HCT116 (cell line): ENCODE measurements at regions not wholly inside any gene's neighbourhood (a gene's known extent, or its start where the extent isn't known, plus 50 kb on each side); places are given as distances from the start of the nearest gene placed in this dataset.

ENCODE experiments used
- ATAC-seq: fragments of 200-7000 bp; cut with Tn5 transposase; 2 replicates; pipeline ENCODE4 v1.9.1; 2020; ENCODE audit warnings: mild to moderate bottlenecking, moderate library complexity
- BruUV-seq: library from RNA; stranded (reverse); fragments of 400-500 nt; replicated peaks from 2 replicates; lab custom pipeline; 2021; lab: Mats Ljungman, UMichigan
- CTCF ChIA-PET: fragments of 300-600 bp; sonication (Branson Sonifier 250); formaldehyde crosslinking; loops from one replicate; lab custom pipeline; 2021; ENCODE audit warnings: antibody characterized with exemption; lab: Charles Lee
- POLR2A ChIA-PET: fragments of 300-600, 350-600 bp; sonication (Branson Sonifier 250); formaldehyde crosslinking; loops from one replicate; lab custom pipeline; 2021; ENCODE audit warnings: antibody characterized with exemption; lab: Charles Lee
- RAD21 ChIA-PET, 2 experiments: fragments of 300-600 bp; sonication (Branson Sonifier 250); formaldehyde crosslinking; loops; one replicate each; lab custom pipeline; 2023; ENCODE audit warnings: low total read pairs in 2 of 2; ENCODE audit not compliant: uncharacterized antibody in 2 of 2, unreplicated experiment in 2 of 2, low non-redundant PET in 1 of 2; lab: Charles Lee
- DNase-seq: peaks from one replicate; pipeline ENCODE4 v3.0.0-alpha.2; 2010; ENCODE audit warnings: low read depth, low spot score
- H2AFZ ChIP-seq: fragments of 200-600 bp; shearing (Covaris generic), sonication (generic); 2 replicates; pipeline ENCODE4 v1.6.1; 2017; ENCODE audit warnings: low read depth, mixed run types, mixed read lengths, antibody characterized with exemption, low read length; ENCODE audit not compliant: poor library complexity, severe bottlenecking
- H3K27ac ChIP-seq: 2 replicates; pipeline ENCODE4 v1.5.1; 2012; ENCODE audit warnings: low read depth, low read length
- H3K27me3 ChIP-seq: fragments of 200-600 bp; sonication (generic); 2 replicates; pipeline ENCODE4 v1.6.1; 2016; ENCODE audit warnings: mixed run types, low read length, mixed read lengths; ENCODE audit not compliant: insufficient read depth
- H3K36me3 ChIP-seq, 2 experiments: fragments of 200-500 bp in 1 of 2; fragments of 200-600 bp in 1 of 2; sonication (Bioruptor generic) in 1 of 2; sonication (generic) in 1 of 2; 2 replicates each; pipeline versions ENCODE4 v1.5.1 to v1.6.1; 2014 to 2016; ENCODE audit warnings: low read length in 2 of 2, inconsistent platforms in 1 of 2, mixed read lengths in 1 of 2, mixed run types in 1 of 2; ENCODE audit not compliant: insufficient read depth in 2 of 2, control insufficient read depth in 1 of 2
- H3K4me1 ChIP-seq, 2 experiments: fragments of 200-600 bp in 1 of 2; sonication (generic) in 1 of 2; 2 replicates each; pipeline versions ENCODE4 v1.5.1 to v1.6.1; 2012 to 2017; ENCODE audit warnings: low read length in 2 of 2, inconsistent platforms in 1 of 2, mild to moderate bottlenecking in 1 of 2, mixed read lengths in 1 of 2, mixed run types in 1 of 2, moderate library complexity in 1 of 2; ENCODE audit not compliant: insufficient read depth in 2 of 2, control insufficient read depth in 1 of 2
- H3K4me2 ChIP-seq: fragments of 200-600 bp; sonication (generic); 2 replicates; pipeline ENCODE4 v1.6.1; 2017; ENCODE audit warnings: mixed run types, low read length, mixed read lengths
- H3K4me3 ChIP-seq, 2 experiments: fragments of 200-600 bp in 1 of 2; sonication (generic) in 1 of 2; replicated peaks in 1 of 2; 2 replicates each; pipeline ENCODE4 v1.5.1; 2011 to 2016; ENCODE audit warnings: low read length in 2 of 2, control low read depth in 1 of 2, low read depth in 1 of 2, mild to moderate bottlenecking in 1 of 2, mixed read lengths in 1 of 2, mixed run types in 1 of 2
- H3K79me2 ChIP-seq: fragments of 200-600 bp; sonication (generic); 2 replicates; pipeline ENCODE4 v1.6.1; 2017; ENCODE audit warnings: mild to moderate bottlenecking, mixed run types, low read length, moderate library complexity, mixed read lengths; ENCODE audit not compliant: insufficient read depth
- H3K9ac ChIP-seq: fragments of 200-600 bp; sonication (generic); 2 replicates; pipeline ENCODE4 v1.6.1; 2016; ENCODE audit warnings: low read length, mixed read lengths
- H3K9me2 ChIP-seq: fragments of 200-600 bp; sonication (generic), shearing (Covaris generic); 2 replicates; pipeline ENCODE4 v1.6.1; 2017; ENCODE audit warnings: mixed run types, mild to moderate bottlenecking, moderate library complexity; ENCODE audit not compliant: insufficient read depth
- H3K9me3 ChIP-seq, 2 experiments: fragments of 200-500 bp in 1 of 2; fragments of 200-600 bp in 1 of 2; sonication (Bioruptor generic) in 1 of 2; sonication (generic) in 1 of 2; 2 replicates each; pipeline ENCODE4 v1.6.1; 2014 to 2017; ENCODE audit warnings: low read length in 2 of 2, mixed read lengths in 2 of 2, inconsistent platforms in 1 of 2, low read depth in 1 of 2, mild to moderate bottlenecking in 1 of 2, mixed run types in 1 of 2, moderate library complexity in 1 of 2; ENCODE audit not compliant: control insufficient read depth in 1 of 2, insufficient read depth in 1 of 2
- H4K20me1 ChIP-seq: fragments of 200-600 bp; sonication (generic), shearing (Covaris generic); 2 replicates; pipeline ENCODE4 v1.6.1; 2017; ENCODE audit warnings: mixed run types, mild to moderate bottlenecking, moderate library complexity; ENCODE audit not compliant: insufficient read depth
- ATF3 ChIP-seq: IDR thresholded peaks from 2 replicates; pipeline ENCODE4 v1.6.1; 2012
- FOSL1 ChIP-seq: IDR thresholded peaks from 2 replicates; pipeline ENCODE4 v1.6.1; 2012; ENCODE audit warnings: low read depth
- JUND ChIP-seq: IDR thresholded peaks from 2 replicates; pipeline ENCODE4 v1.6.1; 2012
- POLR2AphosphoS5 ChIP-seq: IDR thresholded peaks from 2 replicates; pipeline ENCODE4 v1.6.1; 2011; ENCODE audit warnings: mild to moderate bottlenecking, low read depth, low read length, moderate library complexity
- SP1 ChIP-seq: IDR thresholded peaks from 2 replicates; pipeline ENCODE4 v1.6.1; 2012; ENCODE audit warnings: low read depth
- SRF ChIP-seq: IDR thresholded peaks from 2 replicates; pipeline ENCODE4 v1.6.1; 2012; ENCODE audit warnings: low read depth
- TCF7L2 ChIP-seq: IDR thresholded peaks from 2 replicates; pipeline ENCODE4 v1.7.0; 2011; ENCODE audit warnings: borderline replicate concordance, inconsistent platforms; ENCODE audit not compliant: insufficient read depth, insufficient read length; ENCODE audit errors: extremely low read depth
- ZBTB33 ChIP-seq: IDR thresholded peaks from 2 replicates; pipeline ENCODE4 v1.6.1; 2011; ENCODE audit warnings: mild to moderate bottlenecking, low read length, moderate library complexity; ENCODE audit not compliant: insufficient replicate concordance; ENCODE audit errors: extremely low read depth
- intact Hi-C: fragments of 100-400 bp; cut with micrococcal nuclease; formaldehyde crosslinking; loops from 2 replicates; pipeline ENCODE4 v1.10.0; 2022

- intact Hi-C loops = no loop called here
- ChIA-PET RAD21 (no interaction called here), POLR2A (no interaction called here), CTCF (no interaction called here)
- Histone ChIP-seq H3K4me1 (no peaks in the 10 kb centered on the region), H4K20me1 (no peaks in the 10 kb centered on the region), H3K36me3 (no peaks in the 10 kb centered on the region), H2AFZ (no peak overlapping the region), H3K4me2 (no peak overlapping the region), H3K79me2 (no peaks in the 10 kb centered on the region), H3K27ac (no peak overlapping the region), H3K9ac (no peak overlapping the region), H3K4me3 (no peak overlapping the region), H3K9me2 (no peaks in the 10 kb centered on the region), H3K9me3 (peaks cover 0 to 3% of the 10 kb centered on the region in 2 experiments; a peak in 1 of 4 replicates), H3K27me3 (no peaks in the 10 kb centered on the region)
- no peak for TF ChIP-seq FOSL1
- TF ChIP-seq SRF = no peak
- no peak for TF ChIP-seq JUND
- no peak for TF ChIP-seq ATF3
- TF ChIP-seq SP1 = no peak
- no peak for TF ChIP-seq TCF7L2
- no TSS peak for BruUV-seq
- DNase-seq (no peak), ATAC-seq (no peak)
These were observed 1031.6 kb downstream of the SLITRK1 start for GRCh38 chr13:82850644-82851043.

- DNase-seq = no peak
- TF ChIP-seq POLR2AphosphoS5 (no peak), ZBTB33 (no peak), SP1 (no peak), ATF3 (no peak)
- Histone ChIP-seq H3K4me2 (no peak overlapping the region), H3K79me2 (no peaks in the 10 kb centered on the region), H3K27ac (no peak overlapping the region), H3K4me1 (no peaks in the 10 kb centered on the region), H4K20me1 (no peaks in the 10 kb centered on the region), H3K4me3 (no peak overlapping the region), H2AFZ (no peak overlapping the region), H3K27me3 (no peaks in the 10 kb centered on the region), H3K36me3 (no peaks in the 10 kb centered on the region), H3K9ac (no peak overlapping the region), H3K9me3 (no peaks in the 10 kb centered on the region), H3K9me2 (no peaks in the 10 kb centered on the region)
- ATAC-seq = no peak
- RAD21 ChIA-PET = no interaction called here
- intact Hi-C loops = no loop called here
- POLR2A ChIA-PET = no interaction called here
- CTCF ChIA-PET = no interaction called here
- no TSS peak for BruUV-seq
These were observed 1033.5 kb downstream of the SLITRK1 start for GRCh38 chr13:82848766-82849165.
